WTC11 (cell line): ENCODE measurements at regions not wholly inside any gene's neighbourhood (a gene's known extent, or its start where the extent isn't known, plus 50 kb on each side); places are given as distances from the start of the nearest gene placed in this dataset.

Source experiments
- ATAC-seq: fragments of 200-7000 bp; cut with Tn5 transposase; 2 replicates; pipeline ENCODE4 v1.10.0; 2021; ENCODE audit warnings: mild to moderate bottlenecking, moderate library complexity
- CTCF ChIA-PET: fragments of 300-600 bp; sonication (Branson Sonifier 250); formaldehyde crosslinking; loops from one replicate; lab custom pipeline; 2021; ENCODE audit warnings: antibody characterized with exemption; lab: Charles Lee
- POLR2A ChIA-PET: fragments of 350-600 bp; sonication (Branson Sonifier 250); formaldehyde crosslinking; loops from one replicate; lab custom pipeline; 2021; ENCODE audit warnings: antibody characterized with exemption; lab: Charles Lee
- DNase-seq: peaks from one replicate; pipeline ENCODE4 v3.0.0; 2021; ENCODE audit warnings: low spot score
- H3K27ac Mint-ChIP-seq: 2 replicates; pipeline ENCODE4 v1.8.0; 2021; ENCODE audit warnings: mixed read lengths
- H3K27me3 Mint-ChIP-seq: 2 replicates; pipeline ENCODE4 v1.8.0; 2021; ENCODE audit warnings: low read depth, mild to moderate bottlenecking, moderate library complexity, mixed read lengths
- H3K36me3 Mint-ChIP-seq: 2 replicates; pipeline ENCODE4 v1.8.0; 2021; ENCODE audit warnings: mixed read lengths
- H3K4me1 Mint-ChIP-seq: 2 replicates; pipeline ENCODE4 v1.8.0; 2022; ENCODE audit warnings: mixed read lengths
- H3K4me3 Mint-ChIP-seq: 2 replicates; pipeline ENCODE4 v1.8.0; 2021; ENCODE audit warnings: mild to moderate bottlenecking, moderate library complexity, mixed read lengths
- H3K9me3 Mint-ChIP-seq: 2 replicates; pipeline ENCODE4 v1.8.0; 2021; ENCODE audit warnings: mixed read lengths
- AR ChIP-seq: fragments of 250-450 bp; sonication (Bioruptor Pico); IDR thresholded peaks from 2 replicates; pipeline ENCODE4 v1.9.0; 2021; ENCODE audit warnings: mild to moderate bottlenecking
- ARID4B ChIP-seq: sonication (generic); formaldehyde crosslinking; IDR thresholded peaks from 2 replicates; pipeline ENCODE4 v1.8.0; 2023; ENCODE audit warnings: missing genetic modification reagents, mild to moderate bottlenecking, borderline replicate concordance
- CREM ChIP-seq: sonication (generic); formaldehyde crosslinking; IDR thresholded peaks from 2 replicates; pipeline ENCODE4 v1.8.1; 2022; ENCODE audit warnings: mild to moderate bottlenecking, missing genetic modification reagents, moderate library complexity
- CTCF ChIP-seq: fragments of 200-600 bp; IDR thresholded peaks from 2 replicates; pipeline ENCODE4 v1.8.0; 2022; ENCODE audit warnings: antibody characterized with exemption
- GTF2I ChIP-seq: fragments of 250-450 bp; sonication (Bioruptor Pico); conservative IDR thresholded peaks from 2 replicates; pipeline ENCODE4 v1.4.0; 2021; ENCODE audit warnings: mild to moderate bottlenecking
- HMGA2 ChIP-seq: fragments of 250-450 bp; sonication (Bioruptor Pico); IDR thresholded peaks from 2 replicates; pipeline ENCODE4 v1.4.0; 2021; ENCODE audit warnings: mild to moderate bottlenecking, moderate library complexity
- HMGXB4 ChIP-seq: sonication (generic); formaldehyde crosslinking; IDR thresholded peaks from 2 replicates; pipeline ENCODE4 v1.8.1; 2023; ENCODE audit warnings: mild to moderate bottlenecking, moderate library complexity, missing genetic modification reagents
- IRF2 ChIP-seq: sonication (generic); formaldehyde crosslinking; IDR thresholded peaks from 2 replicates; pipeline ENCODE4 v1.8.0; 2022; ENCODE audit warnings: low read depth, missing genetic modification reagents, borderline replicate concordance
- MAX ChIP-seq: sonication (generic); formaldehyde crosslinking; IDR thresholded peaks from 2 replicates; pipeline ENCODE4 v1.8.0; 2022; ENCODE audit warnings: mild to moderate bottlenecking, missing genetic modification reagents
- NFATC4 ChIP-seq: fragments of 250-450 bp; sonication (Bioruptor Pico); IDR thresholded peaks from 2 replicates; pipeline ENCODE4 v1.9.0; 2021; ENCODE audit warnings: mild to moderate bottlenecking
- NFE2L1 ChIP-seq: sonication (generic); formaldehyde crosslinking; IDR thresholded peaks from 2 replicates; pipeline ENCODE4 v1.8.1; 2023; ENCODE audit warnings: missing genetic modification reagents
- NFYB ChIP-seq: sonication (generic); formaldehyde crosslinking; conservative IDR thresholded peaks from 2 replicates; pipeline ENCODE4 v1.8.0; 2022; ENCODE audit warnings: low read depth, missing genetic modification reagents
- NR2C2 ChIP-seq: sonication (generic); formaldehyde crosslinking; IDR thresholded peaks from 2 replicates; pipeline ENCODE4 v1.8.0; 2022; ENCODE audit warnings: mild to moderate bottlenecking, missing genetic modification reagents
- PRRX2 ChIP-seq: fragments of 250-450 bp; sonication (Bioruptor Pico); IDR thresholded peaks from 2 replicates; pipeline ENCODE4 v1.8.0; 2021; ENCODE audit warnings: mild to moderate bottlenecking
- SOX15 ChIP-seq: fragments of 250-450 bp; sonication (Bioruptor Pico); IDR thresholded peaks from 2 replicates; pipeline ENCODE4 v1.9.0; 2021; ENCODE audit warnings: mild to moderate bottlenecking
- SP1 ChIP-seq: sonication (generic); formaldehyde crosslinking; conservative IDR thresholded peaks from 2 replicates; pipeline ENCODE4 v1.8.1; 2022; ENCODE audit warnings: missing genetic modification reagents
- TEAD4 ChIP-seq: sonication (generic); formaldehyde crosslinking; IDR thresholded peaks from 2 replicates; pipeline ENCODE4 v1.8.0; 2022; ENCODE audit warnings: mild to moderate bottlenecking, missing genetic modification reagents
- USF1 ChIP-seq: sonication (generic); formaldehyde crosslinking; IDR thresholded peaks from 2 replicates; pipeline ENCODE4 v1.8.0; 2022; ENCODE audit warnings: mild to moderate bottlenecking, missing genetic modification reagents
- USF2 ChIP-seq: sonication (generic); formaldehyde crosslinking; IDR thresholded peaks from 2 replicates; pipeline ENCODE4 v1.8.1; 2023; ENCODE audit warnings: mild to moderate bottlenecking, missing genetic modification reagents, moderate library complexity
- ZNF121 ChIP-seq: sonication (generic); formaldehyde crosslinking; IDR thresholded peaks from 2 replicates; pipeline ENCODE4 v1.8.0; 2023; ENCODE audit warnings: missing genetic modification reagents
- ZNF263 ChIP-seq: sonication (generic); formaldehyde crosslinking; IDR thresholded peaks from 2 replicates; pipeline ENCODE4 v1.8.1; 2022; ENCODE audit warnings: low read depth, mild to moderate bottlenecking, moderate library complexity, missing genetic modification reagents
- ZNF425 ChIP-seq: fragments of 250-450 bp; sonication (Bioruptor Pico); conservative IDR thresholded peaks from 2 replicates; pipeline ENCODE4 v1.9.0; 2021; ENCODE audit warnings: mild to moderate bottlenecking

- H3K27ac Mint-ChIP-seq = no peak overlapping the region
- CTCF ChIA-PET = no interaction called here
- H3K9me3 Mint-ChIP-seq = no peaks in the 10 kb centered on the region
- H3K4me3 Mint-ChIP-seq = no peak overlapping the region
- H3K36me3 Mint-ChIP-seq = no peaks in the 10 kb centered on the region
- POLR2A ChIA-PET = no interaction called here
- DNase-seq = no peak
- TF ChIP-seq PRRX2 (no peak), TEAD4 (CRISPR knock-in tag) (no peak), GTF2I (CRISPR knock-in tag) (no peak), USF1 (CRISPR knock-in tag) (no peak), SP1 (CRISPR knock-in tag) (no peak), ZNF263 (no peak), NFATC4 (no peak), NR2C2 (no peak), ARID4B (no peak), NFE2L1 (CRISPR knock-in tag) (no peak), SOX15 (no peak), HMGXB4 (CRISPR knock-in tag) (no peak), HMGA2 (CRISPR knock-in tag) (no peak), NFYB (CRISPR knock-in tag) (no peak), USF2 (CRISPR knock-in tag) (no peak)
- TF ChIP-seq, all 79 proteins: peak for 0
- H3K27me3 Mint-ChIP-seq = no peaks in the 10 kb centered on the region
- ATAC-seq = no peak
- no peaks in the 10 kb centered on the region for H3K4me1 Mint-ChIP-seq
These were observed 178.3 kb downstream of the THBS2 start for GRCh38 chr6:169075211-169075914.

- POLR2A ChIA-PET = no interaction called here
- Mint-ChIP-seq H3K27me3 (no peaks in the 10 kb centered on the region), H3K4me1 (no peaks in the 10 kb centered on the region), H3K27ac (no peak overlapping the region), H3K36me3 (no peaks in the 10 kb centered on the region), H3K9me3 (no peaks in the 10 kb centered on the region), H3K4me3 (no peak overlapping the region)
- CTCF ChIA-PET = no interaction called here
- no peak for DNase-seq
- ATAC-seq = no peak
- TF ChIP-seq HMGA2 (CRISPR knock-in tag) (no peak), CTCF (no peak), CREM (CRISPR knock-in tag) (no peak), IRF2 (CRISPR knock-in tag) (no peak), MAX (CRISPR knock-in tag) (no peak), AR (CRISPR knock-in tag) (no peak), ZNF121 (CRISPR knock-in tag) (no peak), ZNF425 (CRISPR knock-in tag) (no peak)
These were observed 179.1 kb downstream of the THBS2 start for GRCh38 chr6:169074526-169074925.
